ENCODE measurements at regions not wholly inside any gene's neighbourhood (a gene's known extent, or its start where the extent isn't known, plus 50 kb on each side); places are given as distances from the start of the nearest gene placed in this dataset.

DNA sequence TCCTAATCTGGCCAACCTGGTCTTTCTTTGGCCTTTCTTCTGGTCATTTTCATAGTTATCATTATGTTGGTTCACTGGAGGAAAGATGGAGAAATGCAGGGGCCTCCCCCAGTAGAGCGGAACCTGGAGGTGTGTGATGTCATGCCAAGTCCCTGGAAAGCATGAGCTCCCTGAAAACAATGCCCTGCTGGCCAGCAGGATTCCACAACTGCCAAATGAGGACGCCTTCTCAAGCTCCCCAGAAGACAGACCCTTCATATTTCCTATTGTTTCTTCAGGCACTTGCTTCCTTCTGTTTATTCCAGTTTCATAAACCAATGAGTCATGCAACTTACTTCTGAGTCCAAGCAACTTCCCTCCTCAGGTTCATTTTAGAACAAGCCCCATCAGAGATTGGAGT is 339.0 kb downstream of the GATA3 start:
- TF ChIP-seq POLR2A (IDR thresholded peaks at IDR 0.05), result no peak
- TF ChIP-seq, protein P1, sequence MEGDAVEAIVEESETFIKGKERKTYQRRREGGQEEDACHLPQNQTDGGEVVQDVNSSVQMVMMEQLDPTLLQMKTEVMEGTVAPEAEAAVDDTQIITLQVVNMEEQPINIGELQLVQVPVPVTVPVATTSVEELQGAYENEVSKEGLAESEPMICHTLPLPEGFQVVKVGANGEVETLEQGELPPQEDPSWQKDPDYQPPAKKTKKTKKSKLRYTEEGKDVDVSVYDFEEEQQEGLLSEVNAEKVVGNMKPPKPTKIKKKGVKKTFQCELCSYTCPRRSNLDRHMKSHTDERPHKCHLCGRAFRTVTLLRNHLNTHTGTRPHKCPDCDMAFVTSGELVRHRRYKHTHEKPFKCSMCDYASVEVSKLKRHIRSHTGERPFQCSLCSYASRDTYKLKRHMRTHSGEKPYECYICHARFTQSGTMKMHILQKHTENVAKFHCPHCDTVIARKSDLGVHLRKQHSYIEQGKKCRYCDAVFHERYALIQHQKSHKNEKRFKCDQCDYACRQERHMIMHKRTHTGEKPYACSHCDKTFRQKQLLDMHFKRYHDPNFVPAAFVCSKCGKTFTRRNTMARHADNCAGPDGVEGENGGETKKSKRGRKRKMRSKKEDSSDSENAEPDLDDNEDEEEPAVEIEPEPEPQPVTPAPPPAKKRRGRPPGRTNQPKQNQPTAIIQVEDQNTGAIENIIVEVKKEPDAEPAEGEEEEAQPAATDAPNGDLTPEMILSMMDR (IDR thresholded peaks at IDR 0.05), result no peak
- Histone ChIP-seq H3K27ac (no peak overlapping the region), H3K27me3 (no peaks in the 10 kb centered on the region), H3K36me3 (no peaks in the 10 kb centered on the region), H3K4me1 (peaks cover 0 to 6% of the 10 kb centered on the region in 2 donors), H3K4me3 (replicated peaks in 1 of 3) (no peak overlapping the region), H3K9me3 (no peaks in the 10 kb centered on the region)
- intact Hi-C loops (cut with DNase I), result no loop called here
- WGBS, 2 donors, result 58 to 70% methylated on average over 2 of the region's 2 CpGs
- no peak for DNase-seq

DNA sequence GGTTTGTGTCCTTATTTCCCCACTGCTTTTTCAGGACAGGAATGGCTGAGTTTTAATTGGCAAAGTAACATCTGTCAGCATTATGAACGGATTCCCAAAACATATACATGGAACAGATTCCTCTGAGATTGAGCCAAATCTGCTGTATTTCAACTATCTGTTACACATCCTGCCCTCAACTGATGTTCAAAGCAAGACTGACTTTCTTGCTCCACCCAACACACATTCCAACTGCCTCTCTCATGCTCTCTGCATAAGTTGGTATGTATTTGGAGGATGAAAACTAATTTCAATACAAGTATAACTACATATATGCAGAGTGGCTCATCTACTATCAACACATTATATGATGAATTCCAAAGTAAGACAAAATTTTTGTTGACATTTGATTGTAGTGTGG is 342.2 kb downstream of the GATA3 start:
- Histone ChIP-seq H3K27me3 (no peaks in the 10 kb centered on the region), H3K4me1 (peaks cover 0 to 6% of the 10 kb centered on the region in 2 donors), H3K36me3 (no peaks in the 10 kb centered on the region), H3K9me3 (no peaks in the 10 kb centered on the region), H3K4me3 (replicated peaks in 1 of 3) (no peak overlapping the region), H3K27ac (no peak overlapping the region)
- WGBS, 2 donors, result 71 to 80% methylated on average over 1 of the region's 1 CpG
- intact Hi-C loops (cut with DNase I), result no loop called here
- no peak for DNase-seq
- TF ChIP-seq, protein P1 (IDR thresholded peaks at IDR 0.05), result no peak
- TF ChIP-seq POLR2A (IDR thresholded peaks at IDR 0.05), result no peak

DNA sequence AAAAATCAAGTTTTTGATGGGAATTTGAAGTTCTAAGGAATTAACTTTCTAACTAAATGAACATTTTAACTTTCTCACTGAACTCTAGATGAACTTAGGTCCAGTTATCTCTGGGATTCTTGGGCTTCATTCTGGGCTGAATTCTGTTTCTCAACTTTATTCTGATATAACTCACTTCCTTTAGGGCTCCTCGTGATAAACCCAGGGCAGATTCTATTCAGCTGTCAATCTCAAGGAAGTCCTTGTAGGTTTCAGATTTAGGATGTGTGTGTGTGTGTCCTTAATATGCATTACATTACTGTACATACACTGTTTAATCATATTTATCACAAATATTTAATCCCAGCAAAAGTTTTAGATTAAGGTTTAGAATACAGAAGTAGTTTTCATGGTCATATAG is 344.3 kb downstream of the GATA3 start:
- Histone ChIP-seq H3K36me3 (no peaks in the 10 kb centered on the region), H3K27ac (no peak overlapping the region), H3K4me1 (peaks cover 0 to under 1% of the 10 kb centered on the region in 2 donors), H3K27me3 (no peaks in the 10 kb centered on the region), H3K9me3 (no peaks in the 10 kb centered on the region), H3K4me3 (replicated peaks in 1 of 3) (no peak overlapping the region)
- intact Hi-C loops (cut with DNase I), result no loop called here
- no peak for TF ChIP-seq POLR2A (IDR thresholded peaks at IDR 0.05)
- TF ChIP-seq, protein P1 (IDR thresholded peaks at IDR 0.05), result no peak
- WGBS, 2 donors, result 74% methylated on average over 1 of the region's 1 CpG
- no peak for DNase-seq

DNA sequence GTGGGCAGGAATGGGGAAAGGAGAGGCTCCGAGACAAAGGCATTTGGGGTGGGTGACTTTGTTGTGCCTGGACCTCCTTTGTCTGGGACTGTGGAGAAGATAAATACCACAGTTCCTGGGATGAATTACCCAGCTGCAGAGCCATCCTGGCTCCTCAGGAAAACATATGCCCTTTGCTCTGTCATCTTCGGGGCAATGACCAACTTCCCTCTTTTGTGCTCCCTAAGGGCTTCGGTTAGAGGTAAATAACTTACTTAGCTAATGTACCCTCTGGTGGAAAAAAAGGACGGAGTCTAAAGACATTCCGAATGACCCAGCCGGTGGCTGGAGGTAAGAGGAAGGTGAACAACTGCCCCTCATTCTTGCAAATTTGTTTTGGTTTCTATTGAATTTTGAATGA is 345.7 kb downstream of the GATA3 start:
- 67 to 75% methylated on average over 6 of the region's 6 CpGs for WGBS, 2 donors
- no peak overlapping the region for H3K4me3 ChIP-seq (replicated peaks in 1 of 3)
- intact Hi-C loops (cut with DNase I), result no loop called here
- H3K27ac ChIP-seq, result no peak overlapping the region
- H3K36me3 ChIP-seq, result no peaks in the 10 kb centered on the region
- TF ChIP-seq POLR2A (IDR thresholded peaks at IDR 0.05), result no peak
- TF ChIP-seq, protein P1 (IDR thresholded peaks at IDR 0.05), result no peak
- H3K9me3 ChIP-seq, result no peaks in the 10 kb centered on the region
- no peak for DNase-seq
- H3K4me1 ChIP-seq, result peaks cover 7 to 8% of the 10 kb centered on the region in 2 donors
- no peaks in the 10 kb centered on the region for H3K27me3 ChIP-seq

DNA sequence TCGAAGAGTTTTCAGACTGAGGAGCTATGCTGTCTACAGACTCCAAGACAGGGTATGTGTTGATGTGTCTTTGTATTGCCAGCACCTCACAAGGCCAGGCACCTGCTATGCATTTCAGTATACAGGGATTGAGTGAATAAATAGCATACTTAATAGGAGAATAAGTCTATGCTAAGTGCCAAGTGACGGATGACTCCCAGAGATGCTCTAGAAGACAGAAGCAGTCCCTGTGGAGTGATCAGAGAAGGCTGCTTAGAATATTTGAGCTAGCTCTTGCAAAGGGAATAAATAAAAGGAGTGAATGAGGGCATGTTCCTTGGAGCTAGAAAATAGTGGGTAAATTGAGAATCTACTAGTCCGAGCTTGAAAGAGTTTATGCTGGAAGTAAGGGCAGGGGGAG is 346.4 kb downstream of the GATA3 start:
- no peak overlapping the region for H3K27ac ChIP-seq
- no peaks in the 10 kb centered on the region for H3K36me3 ChIP-seq
- H3K4me1 ChIP-seq, result peaks cover 7 to 8% of the 10 kb centered on the region in 2 donors
- no peaks in the 10 kb centered on the region for H3K9me3 ChIP-seq
- WGBS, 2 donors, result 83% methylated on average over 3 of the region's 3 CpGs
- H3K27me3 ChIP-seq, result no peaks in the 10 kb centered on the region
- no peak for DNase-seq
- intact Hi-C loops (cut with DNase I), result no loop called here
- no peak overlapping the region for H3K4me3 ChIP-seq (replicated peaks in 1 of 3)
- TF ChIP-seq, protein P1 (IDR thresholded peaks at IDR 0.05), result no peak
- no peak for TF ChIP-seq POLR2A (IDR thresholded peaks at IDR 0.05)

Data from thyroid gland (tissue), 4 donors.